Stimulated activated CD4-positive, alpha-beta T cell treated with anti-CD3 and anti-CD28 coated beads, Interleukin-4, amount 100 ng/mL, for 24 hours (primary cell): ENCODE measurements at regions not wholly inside any gene's neighbourhood (a gene's known extent, or its start where the extent isn't known, plus 50 kb on each side); places are given as distances from the start of the nearest gene placed in this dataset.
"Not testable (repeated sequence)": the region's sequence is repeated elsewhere in the genome, so short reads cannot be mapped to it uniquely, and the experiment has no call there.

ENCODE experiments used
- DNase-seq: peaks from one replicate; pipeline ENCODE4 v3.0.0-alpha.2; 2020

GRCh38 chr13:58630794-58631193, 999.2 kb downstream of the PCDH17 start:
- no peak for DNase-seq

- no peak for DNase-seq
Observed at GRCh38 chr13:58633226-58633625, 1001.7 kb downstream of the PCDH17 start.

GRCh38 chr13:58655086-58655485, 1023.5 kb downstream of the PCDH17 start:
- no peak for DNase-seq

- no peak for DNase-seq
Observed at GRCh38 chr13:58660826-58661225, 1029.3 kb downstream of the PCDH17 start.

- no peak for DNase-seq
Observed at GRCh38 chr13:58666331-58666730, 1034.8 kb downstream of the PCDH17 start.

- DNase-seq: no peak
Observed at GRCh38 chr13:58667096-58667495, 1035.6 kb downstream of the PCDH17 start.

- DNase-seq: no peak
Observed at GRCh38 chr13:58680115-58680514, 1048.6 kb downstream of the PCDH17 start.

GRCh38 chr13:58682616-58683015, 1051.1 kb downstream of the PCDH17 start:
- DNase-seq: no peak

GRCh38 chr13:58687148-58687547, 1055.6 kb downstream of the PCDH17 start:
- DNase-seq: no peak

- no peak for DNase-seq
Observed at GRCh38 chr13:58698531-58698930, 1067.0 kb downstream of the PCDH17 start.

- no peak for DNase-seq
Observed at GRCh38 chr13:58704953-58705352, 1073.4 kb downstream of the PCDH17 start.

- no peak for DNase-seq
Observed at GRCh38 chr13:58706421-58706820, 1074.9 kb downstream of the PCDH17 start.

GRCh38 chr13:58712191-58712590, 1080.6 kb downstream of the PCDH17 start:
- DNase-seq: no peak

GRCh38 chr13:58714016-58714415, 1082.5 kb downstream of the PCDH17 start:
- not testable (repeated sequence) for DNase-seq

- DNase-seq: no peak
Observed at GRCh38 chr13:58721273-58721672, 1089.7 kb downstream of the PCDH17 start.

- no peak for DNase-seq
Observed at GRCh38 chr13:58728126-58728525, 1096.6 kb downstream of the PCDH17 start.

- no peak for DNase-seq
Observed at GRCh38 chr13:58729361-58729760, 1097.8 kb downstream of the PCDH17 start.

- no peak for DNase-seq
Observed at GRCh38 chr13:58744686-58745085, 1113.1 kb downstream of the PCDH17 start.

GRCh38 chr13:58767566-58767965, 1136.0 kb downstream of the PCDH17 start:
- DNase-seq: no peak

GRCh38 chr13:58773280-58773859, 1141.8 kb downstream of the PCDH17 start:
- no peak for DNase-seq

- DNase-seq: no peak
Observed at GRCh38 chr13:58782736-58783135, 1151.2 kb downstream of the PCDH17 start.

GRCh38 chr13:58792854-58793253, 1161.3 kb downstream of the PCDH17 start:
- DNase-seq: no peak

- no peak for DNase-seq
Observed at GRCh38 chr13:58795715-58796114, 1164.2 kb downstream of the PCDH17 start.

- DNase-seq: no peak
Observed at GRCh38 chr13:58804832-58805231, 1173.3 kb downstream of the PCDH17 start.

- no peak for DNase-seq
Observed at GRCh38 chr13:58806401-58806800, 1174.9 kb downstream of the PCDH17 start.

GRCh38 chr13:58823701-58824100, 1192.2 kb downstream of the PCDH17 start:
- DNase-seq: no peak
